ENCODE measurements at regions not wholly inside any gene's neighbourhood (a gene's known extent, or its start where the extent isn't known, plus 50 kb on each side); places are given as distances from the start of the nearest gene placed in this dataset.

DNA sequence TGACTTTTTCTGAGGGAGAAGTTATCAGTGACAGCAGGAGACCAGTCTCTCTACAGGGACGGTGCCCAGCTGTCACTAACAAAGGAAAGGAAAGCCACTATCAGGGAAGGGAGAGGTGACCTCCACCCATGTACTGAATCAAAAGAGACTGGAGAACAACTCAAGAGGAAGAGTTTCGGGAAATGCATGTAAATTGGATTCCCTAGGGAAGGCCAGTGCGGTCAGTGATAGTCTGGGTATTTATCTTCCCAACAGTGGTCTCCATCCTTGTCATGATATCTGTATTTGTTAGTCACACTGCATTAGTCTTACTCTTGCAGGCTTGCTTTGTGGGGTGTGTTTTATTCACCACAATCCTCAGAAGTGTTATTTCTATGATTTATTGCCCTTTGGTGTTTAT is 193.4 kb upstream of the KIRREL3 start:
- Histone ChIP-seq H3K27ac (ENCODE audit: low read depth in 1 of 2, low read length in 1 of 2) (no peak overlapping the region), H3K4me3 (no peak overlapping the region), H3K27me3 (ENCODE audit: control insufficient read depth in 3 of 3, insufficient read depth in 3 of 3, low read length in 2 of 3) (peaks cover 0 to 2% (median 0%) of the 10 kb centered on the region in 3 donors), H3K9ac (ENCODE audit: insufficient read depth in 1 of 2, low read length in 2 of 2) (no peak overlapping the region), H3K4me1 (ENCODE audit: control insufficient read depth in 5 of 5, insufficient read depth in 5 of 5, low read length in 5 of 5) (peaks cover 0 to 11% (median 0%) of the 10 kb centered on the region in 5 donors), H3K9me3 (ENCODE audit: control insufficient read depth in 4 of 4, insufficient read depth in 3 of 4, low read length in 3 of 4) (no peaks in the 10 kb centered on the region), H3K36me3 (ENCODE audit: control insufficient read depth in 4 of 4, insufficient read depth in 4 of 4, low read length in 4 of 4) (no peaks in the 10 kb centered on the region)
- WGBS, 2 donors = 57 to 67% methylated on average over 3 of the region's 3 CpGs
- DNase-seq (no peak), ATAC-seq (ENCODE audit: insufficient read depth, low FRiP score) (no peak)
- TF ChIP-seq, protein P1, sequence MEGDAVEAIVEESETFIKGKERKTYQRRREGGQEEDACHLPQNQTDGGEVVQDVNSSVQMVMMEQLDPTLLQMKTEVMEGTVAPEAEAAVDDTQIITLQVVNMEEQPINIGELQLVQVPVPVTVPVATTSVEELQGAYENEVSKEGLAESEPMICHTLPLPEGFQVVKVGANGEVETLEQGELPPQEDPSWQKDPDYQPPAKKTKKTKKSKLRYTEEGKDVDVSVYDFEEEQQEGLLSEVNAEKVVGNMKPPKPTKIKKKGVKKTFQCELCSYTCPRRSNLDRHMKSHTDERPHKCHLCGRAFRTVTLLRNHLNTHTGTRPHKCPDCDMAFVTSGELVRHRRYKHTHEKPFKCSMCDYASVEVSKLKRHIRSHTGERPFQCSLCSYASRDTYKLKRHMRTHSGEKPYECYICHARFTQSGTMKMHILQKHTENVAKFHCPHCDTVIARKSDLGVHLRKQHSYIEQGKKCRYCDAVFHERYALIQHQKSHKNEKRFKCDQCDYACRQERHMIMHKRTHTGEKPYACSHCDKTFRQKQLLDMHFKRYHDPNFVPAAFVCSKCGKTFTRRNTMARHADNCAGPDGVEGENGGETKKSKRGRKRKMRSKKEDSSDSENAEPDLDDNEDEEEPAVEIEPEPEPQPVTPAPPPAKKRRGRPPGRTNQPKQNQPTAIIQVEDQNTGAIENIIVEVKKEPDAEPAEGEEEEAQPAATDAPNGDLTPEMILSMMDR (IDR thresholded peaks at IDR 0.05; ENCODE audit: control extremely low read depth, extremely low read depth) = no peak

DNA sequence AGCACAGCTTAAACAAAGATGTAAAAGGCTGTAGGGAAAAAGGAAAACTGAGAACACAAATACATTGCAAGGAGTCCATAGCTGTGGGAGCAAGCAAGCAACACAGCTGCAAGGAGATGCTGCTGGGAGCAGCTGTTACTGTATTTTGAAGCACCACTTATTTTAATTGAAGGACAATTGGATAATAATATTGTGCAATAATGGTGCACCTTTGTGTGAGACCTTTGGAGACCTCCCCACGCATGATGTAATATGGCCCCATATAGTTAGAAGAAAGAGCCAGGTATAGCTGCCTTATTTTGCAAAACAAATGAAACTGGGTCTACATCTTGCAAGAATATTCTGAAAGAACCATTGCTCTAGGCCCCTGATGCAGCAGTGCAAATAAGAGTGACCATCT is 191.1 kb upstream of the KIRREL3 start:
- 89 to 100% methylated on average over 1 of the region's 1 CpG for WGBS, 2 donors
- no peak for DNase-seq
- H3K4me1 ChIP-seq (ENCODE audit: control insufficient read depth in 5 of 5, insufficient read depth in 5 of 5, low read length in 5 of 5) = peaks cover 0 to 11% (median 0%) of the 10 kb centered on the region in 5 donors
- no peak overlapping the region for H3K27ac ChIP-seq (ENCODE audit: low read depth in 1 of 2, low read length in 1 of 2)
- no peak for ATAC-seq (ENCODE audit: insufficient read depth, low FRiP score)
- TF ChIP-seq, protein P1 (IDR thresholded peaks at IDR 0.05; ENCODE audit: control extremely low read depth, extremely low read depth) = no peak
- H3K9ac ChIP-seq (ENCODE audit: insufficient read depth in 1 of 2, low read length in 2 of 2) = no peak overlapping the region
- H3K36me3 ChIP-seq (ENCODE audit: control insufficient read depth in 4 of 4, insufficient read depth in 4 of 4, low read length in 4 of 4) = no peaks in the 10 kb centered on the region
- H3K4me3 ChIP-seq = no peak overlapping the region
- no peaks in the 10 kb centered on the region for H3K9me3 ChIP-seq (ENCODE audit: control insufficient read depth in 4 of 4, insufficient read depth in 3 of 4, low read length in 3 of 4)
- H3K27me3 ChIP-seq (ENCODE audit: control insufficient read depth in 3 of 3, insufficient read depth in 3 of 3, low read length in 2 of 3) = peaks cover 0 to 2% (median 0%) of the 10 kb centered on the region in 3 donors

DNA sequence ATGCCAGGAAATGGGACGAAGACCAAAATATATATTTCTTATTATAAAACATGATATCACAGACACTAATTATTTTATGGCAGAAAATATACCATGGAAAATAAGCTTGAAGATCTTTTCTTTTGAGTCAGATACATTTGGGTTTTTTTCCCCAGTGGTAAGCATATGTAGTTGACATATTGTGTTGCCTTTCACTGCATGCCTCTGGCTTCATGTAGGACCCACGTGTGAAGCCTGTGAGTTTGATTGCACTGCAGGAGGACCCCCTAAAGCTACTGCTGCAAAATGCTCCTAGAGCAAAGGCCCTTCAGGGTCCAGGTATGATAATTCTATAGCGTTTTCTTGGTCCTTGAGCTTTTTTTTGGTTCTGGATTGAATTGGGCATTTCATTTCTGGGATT is 190.7 kb upstream of the KIRREL3 start:
- no peak overlapping the region for H3K9ac ChIP-seq (ENCODE audit: insufficient read depth in 1 of 2, low read length in 2 of 2)
- ATAC-seq (ENCODE audit: insufficient read depth, low FRiP score) (no peak), DNase-seq (no peak)
- H3K27ac ChIP-seq (ENCODE audit: low read depth in 1 of 2, low read length in 1 of 2) = no peak overlapping the region
- 66 to 74% methylated on average over 3 of the region's 3 CpGs for WGBS, 2 donors
- no peak overlapping the region for H3K4me3 ChIP-seq
- TF ChIP-seq, protein P1 (IDR thresholded peaks at IDR 0.05; ENCODE audit: control extremely low read depth, extremely low read depth) = no peak
- H3K4me1 ChIP-seq (ENCODE audit: control insufficient read depth in 5 of 5, insufficient read depth in 5 of 5, low read length in 5 of 5) = peaks cover 0 to 11% (median 0%) of the 10 kb centered on the region in 5 donors
- no peaks in the 10 kb centered on the region for H3K9me3 ChIP-seq (ENCODE audit: control insufficient read depth in 4 of 4, insufficient read depth in 3 of 4, low read length in 3 of 4)
- no peaks in the 10 kb centered on the region for H3K36me3 ChIP-seq (ENCODE audit: control insufficient read depth in 4 of 4, insufficient read depth in 4 of 4, low read length in 4 of 4)
- peaks cover 0 to 2% (median 0%) of the 10 kb centered on the region in 3 donors for H3K27me3 ChIP-seq (ENCODE audit: control insufficient read depth in 3 of 3, insufficient read depth in 3 of 3, low read length in 2 of 3)

DNA sequence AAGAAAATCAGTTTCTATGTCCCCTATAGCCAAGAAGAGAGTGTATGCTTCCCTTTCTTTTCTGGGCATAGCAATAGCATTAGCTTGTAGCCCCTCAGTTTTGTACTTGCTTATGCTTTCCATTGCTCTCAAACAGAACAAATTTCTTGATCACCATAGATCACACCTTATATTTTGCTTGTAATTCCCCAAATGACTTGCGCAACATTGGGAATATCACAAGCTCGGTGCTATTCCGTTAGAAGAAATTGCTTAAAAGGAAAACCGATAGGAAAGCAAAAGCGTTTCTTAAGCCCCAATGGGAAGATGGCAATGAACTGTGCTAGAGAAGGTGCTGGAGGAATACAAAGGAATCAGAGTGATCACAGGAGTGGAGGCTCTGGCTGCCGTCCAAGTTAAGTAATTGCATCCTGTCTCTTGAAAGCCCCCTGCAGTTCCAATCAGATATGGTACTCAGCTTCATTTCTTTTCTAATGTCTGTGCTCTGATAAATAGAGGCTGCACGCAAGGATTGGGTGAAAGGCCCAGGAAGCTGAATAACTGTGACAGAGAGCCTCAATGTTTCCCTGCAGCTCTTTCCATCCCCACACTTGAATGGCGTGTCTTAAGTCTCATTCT is 182.1 kb upstream of the KIRREL3 start:
- 68 to 73% methylated on average over 8 of the region's 8 CpGs for WGBS, 2 donors
- ATAC-seq (ENCODE audit: insufficient read depth, low FRiP score) = no peak
- H3K9me3 ChIP-seq (ENCODE audit: control insufficient read depth in 4 of 4, insufficient read depth in 3 of 4, low read length in 3 of 4) = no peaks in the 10 kb centered on the region
- TF ChIP-seq, protein P1 (IDR thresholded peaks at IDR 0.05; ENCODE audit: control extremely low read depth, extremely low read depth) = no peak
- no peaks in the 10 kb centered on the region for H3K36me3 ChIP-seq (ENCODE audit: control insufficient read depth in 4 of 4, insufficient read depth in 4 of 4, low read length in 4 of 4)
- peak in 2 of 3 donors; percentile 3 to 10 for DNase-seq
- no peaks in the 10 kb centered on the region for H3K27me3 ChIP-seq (ENCODE audit: control insufficient read depth in 3 of 3, insufficient read depth in 3 of 3, low read length in 2 of 3)
- no peak overlapping the region for H3K27ac ChIP-seq (ENCODE audit: low read depth in 1 of 2, low read length in 1 of 2)
- no peaks in the 10 kb centered on the region for H3K4me1 ChIP-seq (ENCODE audit: control insufficient read depth in 5 of 5, insufficient read depth in 5 of 5, low read length in 5 of 5)
- no peak overlapping the region for H3K4me3 ChIP-seq
- no peak overlapping the region for H3K9ac ChIP-seq (ENCODE audit: insufficient read depth in 1 of 2, low read length in 2 of 2)
